NOMO-1 treated with DMSO at 0.1 percent for 48 hours (cell line): ENCODE measurements at regions not wholly inside any gene's neighbourhood (a gene's known extent, or its start where the extent isn't known, plus 50 kb on each side); places are given as distances from the start of the nearest gene placed in this dataset.

Source experiments
- DNase-seq: peaks from one replicate; lab custom pipeline; 2025; ENCODE audit not compliant: unreplicated experiment; lab: John Stamatoyannopoulos, UW

GRCh38 chr21:34313116-34313515, 50.7 kb upstream of the KCNE2 start:
- no peak for DNase-seq
